Thoracic aorta (tissue), 2 donors: ENCODE measurements at regions not wholly inside any gene's neighbourhood (a gene's known extent, or its start where the extent isn't known, plus 50 kb on each side); places are given as distances from the start of the nearest gene placed in this dataset.

ENCODE experiments used
- ATAC-seq: fragments of 150-250 bp; one replicate; pipeline ENCODE4 v1.8.0; 2017; ENCODE audit warnings: low read depth; ENCODE audit not compliant: insufficient number of reproducible peaks, low FRiP score
- DNase-seq: peaks from one replicate; pipeline ENCODE4 v3.0.0-alpha.2; 2020; ENCODE audit warnings: low spot score
- H3K27ac ChIP-seq, 2 donors: fragments of 200-600 bp; sonication (generic); 1 replicate in 1 of 2; 2 replicates in 1 of 2; pipeline ENCODE4 v1.5.1; 2016; ENCODE audit warnings: mild to moderate bottlenecking in 2 of 2, moderate library complexity in 2 of 2
- H3K27me3 ChIP-seq: fragments of 200-600 bp; sonication (generic); replicated peaks from 2 replicates; pipeline ENCODE4 v1.6.0; 2016; ENCODE audit warnings: mild to moderate bottlenecking; ENCODE audit not compliant: insufficient read depth
- H3K36me3 ChIP-seq: fragments of 200-600 bp; sonication (generic); one replicate; pipeline ENCODE4 v1.5.1; 2016
- H3K4me1 ChIP-seq, 2 donors: fragments of 200-600 bp; sonication (generic); 1 replicate in 1 of 2; 2 replicates in 1 of 2; pipeline versions ENCODE4 v1.5.1 to v1.6.0; 2016; ENCODE audit warnings: low read depth in 2 of 2, mild to moderate bottlenecking in 1 of 2; ENCODE audit not compliant: control insufficient read depth in 1 of 2
- H3K4me3 ChIP-seq: fragments of 200-600 bp; sonication (generic); 2 replicates; pipeline ENCODE4 v1.5.1; 2016; ENCODE audit warnings: mild to moderate bottlenecking
- H3K9me3 ChIP-seq: fragments of 200-600 bp; sonication (generic); 2 replicates; pipeline ENCODE4 v1.5.1; 2016
- TF ChIP-seq, protein P1 (sequence below): fragments of 200-600 bp; sonication (generic); IDR thresholded peaks from one replicate; pipeline ENCODE4 v1.5.1; 2019; ENCODE audit warnings: antibody characterized with exemption

DNA sequence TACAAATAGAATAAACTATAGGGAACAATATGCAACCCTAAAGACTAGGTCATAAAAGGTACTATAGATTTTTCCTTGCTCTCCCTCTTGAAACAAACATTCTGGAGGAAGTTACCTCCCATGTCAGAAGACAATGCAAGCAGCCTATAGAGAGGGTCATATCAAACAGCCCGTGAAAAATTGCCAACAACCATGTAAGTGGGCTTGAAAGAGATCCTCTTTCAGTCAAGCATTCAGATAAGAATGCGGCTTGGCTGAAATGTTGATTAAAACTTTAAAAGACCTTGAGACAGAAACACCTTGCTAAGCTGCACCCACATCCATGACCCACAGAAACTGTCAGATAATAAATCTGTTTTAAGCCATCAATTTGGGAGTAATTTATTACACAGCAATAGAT is 526.6 kb upstream of the GHITM start:
- no peaks in the 10 kb centered on the region for H3K27me3 ChIP-seq
- TF ChIP-seq, protein P1, sequence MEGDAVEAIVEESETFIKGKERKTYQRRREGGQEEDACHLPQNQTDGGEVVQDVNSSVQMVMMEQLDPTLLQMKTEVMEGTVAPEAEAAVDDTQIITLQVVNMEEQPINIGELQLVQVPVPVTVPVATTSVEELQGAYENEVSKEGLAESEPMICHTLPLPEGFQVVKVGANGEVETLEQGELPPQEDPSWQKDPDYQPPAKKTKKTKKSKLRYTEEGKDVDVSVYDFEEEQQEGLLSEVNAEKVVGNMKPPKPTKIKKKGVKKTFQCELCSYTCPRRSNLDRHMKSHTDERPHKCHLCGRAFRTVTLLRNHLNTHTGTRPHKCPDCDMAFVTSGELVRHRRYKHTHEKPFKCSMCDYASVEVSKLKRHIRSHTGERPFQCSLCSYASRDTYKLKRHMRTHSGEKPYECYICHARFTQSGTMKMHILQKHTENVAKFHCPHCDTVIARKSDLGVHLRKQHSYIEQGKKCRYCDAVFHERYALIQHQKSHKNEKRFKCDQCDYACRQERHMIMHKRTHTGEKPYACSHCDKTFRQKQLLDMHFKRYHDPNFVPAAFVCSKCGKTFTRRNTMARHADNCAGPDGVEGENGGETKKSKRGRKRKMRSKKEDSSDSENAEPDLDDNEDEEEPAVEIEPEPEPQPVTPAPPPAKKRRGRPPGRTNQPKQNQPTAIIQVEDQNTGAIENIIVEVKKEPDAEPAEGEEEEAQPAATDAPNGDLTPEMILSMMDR, result no peak
- no peaks in the 10 kb centered on the region for H3K9me3 ChIP-seq
- DNase-seq, result no peak
- no peak for ATAC-seq
- no peak overlapping the region for H3K4me3 ChIP-seq
- H3K36me3 ChIP-seq, result no peaks in the 10 kb centered on the region
- no peak overlapping the region for H3K27ac ChIP-seq
- H3K4me1 ChIP-seq, result no peaks in the 10 kb centered on the region

DNA sequence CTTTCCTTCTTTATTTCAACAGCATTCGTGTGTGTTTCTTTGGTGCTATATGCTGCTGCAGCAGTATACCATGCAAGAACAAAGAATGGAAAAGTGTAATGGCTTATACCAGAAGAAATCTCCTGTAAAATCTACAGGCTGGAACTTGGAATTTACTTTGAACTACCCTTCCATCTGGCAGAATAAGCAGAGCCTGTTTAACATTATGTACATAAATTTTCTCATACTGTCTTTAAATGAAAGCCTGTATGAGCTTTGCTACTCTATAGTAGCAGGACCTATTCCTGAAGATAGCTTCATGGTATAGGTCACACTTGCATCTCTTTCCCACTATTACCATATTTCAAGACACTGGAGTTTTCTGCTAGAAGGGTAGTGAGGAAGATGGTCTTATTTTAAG is 522.1 kb upstream of the GHITM start:
- no peak for ATAC-seq
- no peaks in the 10 kb centered on the region for H3K9me3 ChIP-seq

DNA sequence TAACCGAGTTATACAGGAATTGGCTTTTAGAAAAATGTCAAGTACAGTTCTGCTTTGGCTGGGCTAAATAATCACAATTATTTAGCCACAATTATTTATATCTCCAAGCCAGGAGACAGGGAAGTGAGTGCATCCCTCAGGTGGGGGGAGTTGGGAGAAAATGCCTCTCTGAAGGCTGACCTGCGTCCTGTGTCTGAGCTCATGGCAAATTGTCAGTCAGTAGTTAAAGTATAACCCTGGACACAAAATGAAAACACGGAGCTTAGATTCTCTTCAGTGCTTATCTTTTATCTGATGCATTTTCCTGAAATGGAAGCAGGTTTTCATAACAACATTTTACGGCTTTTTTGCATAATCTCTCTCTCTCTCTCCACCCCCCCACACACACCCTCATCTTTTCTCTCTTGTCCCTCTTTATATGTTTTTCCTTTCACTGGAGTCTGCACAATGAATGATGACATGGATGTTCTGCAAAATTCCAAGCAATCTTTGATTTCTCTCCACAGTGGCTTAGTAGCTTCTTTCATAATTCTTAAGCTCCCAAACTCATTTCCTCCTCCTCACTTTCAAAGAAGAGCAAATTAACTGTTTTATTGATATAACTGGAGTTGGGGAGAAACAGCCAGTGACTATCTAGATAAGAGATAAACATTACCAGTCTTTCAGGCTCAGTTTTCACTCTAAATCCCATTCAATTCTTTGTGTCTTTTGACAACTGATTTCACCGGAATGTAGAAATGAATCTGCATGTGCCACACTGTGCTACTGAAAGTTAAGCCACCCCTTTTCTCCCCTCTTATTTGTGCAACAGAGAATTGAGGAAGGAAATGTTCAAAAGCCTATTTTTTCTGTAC is 521.4 kb upstream of the GHITM start:
- H3K36me3 ChIP-seq, result no peaks in the 10 kb centered on the region
- no peaks in the 10 kb centered on the region for H3K4me1 ChIP-seq
- ATAC-seq (no peak), DNase-seq (no peak)
- no peaks in the 10 kb centered on the region for H3K27me3 ChIP-seq
- H3K9me3 ChIP-seq, result no peaks in the 10 kb centered on the region
- H3K4me3 ChIP-seq, result no peak overlapping the region
- H3K27ac ChIP-seq, result no peak overlapping the region
- TF ChIP-seq, protein P1, result no peak

More for the DNA sequence above, 522.1 kb upstream of the GHITM start:
- no peaks in the 10 kb centered on the region for H3K4me1 ChIP-seq
- no peak overlapping the region for H3K4me3 ChIP-seq
- no peak for DNase-seq
- no peaks in the 10 kb centered on the region for H3K36me3 ChIP-seq
- no peak overlapping the region for H3K27ac ChIP-seq
- TF ChIP-seq, protein P1, result no peak
- H3K27me3 ChIP-seq, result no peaks in the 10 kb centered on the region

DNA sequence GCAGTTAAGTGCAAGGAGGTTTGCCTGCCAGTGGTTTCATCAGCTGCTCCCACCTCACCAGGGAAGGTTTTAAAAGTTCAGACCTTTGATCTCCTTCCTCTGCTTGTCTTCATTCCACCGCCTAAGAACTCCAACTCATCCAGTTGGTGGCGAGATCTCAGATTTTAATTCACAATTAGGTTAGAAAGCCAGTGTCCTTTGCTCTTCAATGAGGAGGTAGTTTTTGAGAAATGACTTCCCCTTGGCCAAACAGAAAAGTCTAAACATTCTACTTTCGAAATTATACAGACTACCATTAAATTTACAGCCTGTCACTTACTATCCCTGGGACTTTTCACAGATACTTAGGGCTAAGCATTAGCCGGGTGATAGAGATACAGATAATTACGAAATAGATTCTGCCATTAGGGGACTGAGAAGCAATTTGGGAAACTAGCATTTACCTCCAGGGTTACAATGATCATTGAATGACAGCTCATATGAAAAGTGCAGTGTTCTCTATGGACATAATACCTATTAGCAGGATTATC is 513.4 kb upstream of the GHITM start:
- Histone ChIP-seq H3K9me3 (no peaks in the 10 kb centered on the region), H3K27me3 (no peaks in the 10 kb centered on the region), H3K27ac (no peak overlapping the region), H3K4me1 (no peaks in the 10 kb centered on the region), H3K36me3 (no peaks in the 10 kb centered on the region), H3K4me3 (no peak overlapping the region)
- DNase-seq (no peak), ATAC-seq (no peak)
- TF ChIP-seq, protein P1, result no peak

DNA sequence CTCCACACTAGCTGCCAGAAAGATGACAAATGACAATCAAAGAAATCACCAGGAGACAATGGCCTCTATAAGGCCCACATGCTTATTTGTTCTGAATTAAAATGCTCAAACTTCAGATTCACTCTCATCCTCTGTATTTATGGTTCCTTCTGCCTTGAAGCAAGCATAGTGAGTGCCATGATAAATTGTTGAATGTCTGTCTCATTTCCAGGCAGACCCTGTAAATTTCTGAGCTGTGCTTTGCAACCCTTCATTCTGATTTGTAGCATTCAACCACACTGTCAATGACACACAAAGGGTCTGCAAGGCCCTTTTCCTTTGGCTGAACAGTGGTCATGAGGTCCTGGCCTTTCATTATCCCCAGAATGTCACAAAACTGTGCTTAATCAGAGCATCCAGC is 506.6 kb upstream of the GHITM start:
- Histone ChIP-seq H3K27me3 (no peaks in the 10 kb centered on the region), H3K9me3 (no peaks in the 10 kb centered on the region), H3K36me3 (no peaks in the 10 kb centered on the region), H3K4me1 (no peaks in the 10 kb centered on the region), H3K27ac (no peak overlapping the region), H3K4me3 (no peak overlapping the region)
- TF ChIP-seq, protein P1, result no peak
- DNase-seq, result no peak
- ATAC-seq, result no peak
